ENCODE measurements at regions not wholly inside any gene's neighbourhood (a gene's known extent, or its start where the extent isn't known, plus 50 kb on each side); places are given as distances from the start of the nearest gene placed in this dataset.

GRCh38 chr10:128967980-128968756, 498.9 kb upstream of the MGMT start:
- 13% methylated on average over 5 of the region's 11 CpGs for WGBS (ENCODE audit: low lambda C conversion rate)
- Histone ChIP-seq H3K9ac (no peak overlapping the region), H4K20me1 (ENCODE audit: insufficient read depth) (no peaks in the 10 kb centered on the region), H3K9me2 (no peaks in the 10 kb centered on the region), H3K27me3 (ENCODE audit: insufficient read depth) (no peaks in the 10 kb centered on the region), H3K36me3 (replicated peaks in 1 of 2; ENCODE audit: control insufficient read depth in 1 of 2, insufficient read depth in 2 of 2, low read length in 1 of 2) (no peaks in the 10 kb centered on the region), H3K4me1 (ENCODE audit: control insufficient read depth in 1 of 2, insufficient read depth in 2 of 2, low read depth in 1 of 2, low read length in 1 of 2) (no peaks in the 10 kb centered on the region), H3K27ac (ENCODE audit: low read depth in 2 of 2, low read length in 1 of 2) (no peak overlapping the region), H3F3A (replicated peaks; ENCODE audit: insufficient read depth) (no peaks in the 10 kb centered on the region), H3K79me2 (ENCODE audit: insufficient read depth) (no peaks in the 10 kb centered on the region), H3K4me3 (ENCODE audit: low read depth in 2 of 2, low read length in 1 of 2) (no peak overlapping the region), H2AFZ (ENCODE audit: low read depth) (no peak overlapping the region), H3K9me3 (no peaks in the 10 kb centered on the region), H3K4me2 (no peak overlapping the region)
- POLR2A ChIA-PET = no interaction called here
- DNase-seq = no peak
- CTCF ChIA-PET = interaction anchor here (1.2 kb wide), 1 partner anchor 12 kb away, joined by 3 read pairs; no protein-coding TSS in a partner anchor
- no peak for TF ChIP-seq REST (IDR thresholded peaks at IDR 0.05; ENCODE audit: low read depth, low read length)
- TF ChIP-seq TCF12 (IDR thresholded peaks at IDR 0.05) = no peak
- no peak for TF ChIP-seq EP300 (IDR thresholded peaks at IDR 0.05; ENCODE audit: borderline replicate concordance in 1 of 2, low read depth in 1 of 2, low read length in 1 of 2)
- no peak for TF ChIP-seq ELF1 (IDR thresholded peaks at IDR 0.05)
- TF ChIP-seq POLR2AphosphoS5 (IDR thresholded peaks at IDR 0.05; ENCODE audit: low read depth, low read length) = no peak
- TF ChIP-seq GATA2 (CRISPR knock-in tag; IDR thresholded peaks at IDR 0.05) = no peak
- no peak for TF ChIP-seq FOSL2 (IDR thresholded peaks at IDR 0.05; ENCODE audit: borderline replicate concordance, low read depth)
- no peak for TF ChIP-seq MEF2A (IDR thresholded peaks at IDR 0.05; ENCODE audit: borderline replicate concordance, low read depth)
- no peak for TF ChIP-seq GABPA (IDR thresholded peaks at IDR 0.05; ENCODE audit: low read depth)
- TF ChIP-seq YY1 (IDR thresholded peaks at IDR 0.05; ENCODE audit: low read depth) = no peak
- no peak for TF ChIP-seq EZH2phosphoT487 (IDR thresholded peaks at IDR 0.05; ENCODE audit: borderline replicate concordance, low read depth)
- TF ChIP-seq MAX (IDR thresholded peaks at IDR 0.05; ENCODE audit: low read depth) = no peak

- Histone ChIP-seq H3K4me2 (no peak overlapping the region), H3K4me3 (ENCODE audit: low read depth in 2 of 2, low read length in 1 of 2) (no peak overlapping the region), H4K20me1 (ENCODE audit: insufficient read depth) (no peaks in the 10 kb centered on the region), H3K9me3 (no peaks in the 10 kb centered on the region), H3K9ac (no peak overlapping the region), H3K27ac (ENCODE audit: low read depth in 2 of 2, low read length in 1 of 2) (no peak overlapping the region), H3K4me1 (ENCODE audit: control insufficient read depth in 1 of 2, insufficient read depth in 2 of 2, low read depth in 1 of 2, low read length in 1 of 2) (no peaks in the 10 kb centered on the region), H3K36me3 (replicated peaks in 1 of 2; ENCODE audit: control insufficient read depth in 1 of 2, insufficient read depth in 2 of 2, low read length in 1 of 2) (no peaks in the 10 kb centered on the region), H2AFZ (ENCODE audit: low read depth) (no peak overlapping the region), H3K9me2 (no peaks in the 10 kb centered on the region), H3K79me2 (ENCODE audit: insufficient read depth) (no peaks in the 10 kb centered on the region), H3K27me3 (ENCODE audit: insufficient read depth) (no peaks in the 10 kb centered on the region), H3F3A (replicated peaks; ENCODE audit: insufficient read depth) (no peaks in the 10 kb centered on the region)
- ChIA-PET CTCF (no interaction called here), POLR2A (no interaction called here)
- 53% methylated on average over 11 of the region's 11 CpGs for WGBS (ENCODE audit: low lambda C conversion rate)
- no peak for DNase-seq
- TF ChIP-seq USF1 (IDR thresholded peaks at IDR 0.05; ENCODE audit: borderline replicate concordance, low read depth) (no peak), EP300 (IDR thresholded peaks at IDR 0.05; ENCODE audit: borderline replicate concordance in 1 of 2, low read depth in 1 of 2, low read length in 1 of 2) (no peak), IRF3 (IDR thresholded peaks at IDR 0.05; ENCODE audit: low read depth, low read length) (no peak), RCOR1 (IDR thresholded peaks at IDR 0.05; ENCODE audit: low read length) (no peak), MXI1 (IDR thresholded peaks at IDR 0.05; ENCODE audit: low read depth, low read length) (no peak), ZBTB33 (IDR thresholded peaks at IDR 0.05; ENCODE audit: borderline replicate concordance, low read depth) (no peak), TCF12 (IDR thresholded peaks at IDR 0.05) (no peak), FOXJ3 (CRISPR knock-in tag; IDR thresholded peaks at IDR 0.05) (no peak), NRF1 (IDR thresholded peaks at IDR 0.05; ENCODE audit: low read depth, low read length) (no peak), GATA2 (CRISPR knock-in tag; IDR thresholded peaks at IDR 0.05) (no peak), CHD2 (IDR thresholded peaks at IDR 0.05; ENCODE audit: low read length, partially characterized antibody) (no peak), POLR2AphosphoS5 (IDR thresholded peaks at IDR 0.05; ENCODE audit: low read depth, low read length) (no peak)
Observed at GRCh38 chr10:128969551-128969950, 497.5 kb upstream of the MGMT start.
